Lung (tissue), 11 donors: ENCODE measurements at regions not wholly inside any gene's neighbourhood (a gene's known extent, or its start where the extent isn't known, plus 50 kb on each side); places are given as distances from the start of the nearest gene placed in this dataset.

Experiments used
- ATAC-seq: fragments of 200-7000 bp; cut with Tn5 transposase; one replicate; pipeline ENCODE4 v1.9.1; 2020; ENCODE audit warnings: moderate number of reproducible peaks; ENCODE audit not compliant: insufficient read depth, low FRiP score
- DNase-seq, 3 donors: peaks; one replicate each; pipeline ENCODE4 v3.0.0-alpha.2; 2013 to 2017
- H3K27ac ChIP-seq, 2 donors: one replicate each; pipeline ENCODE4 v1.5.1; 2013; ENCODE audit warnings: mild to moderate bottlenecking in 2 of 2, moderate library complexity in 2 of 2, control low read depth in 1 of 2, inconsistent platforms in 1 of 2, low read depth in 1 of 2, low read length in 1 of 2
- H3K27me3 ChIP-seq, 3 donors: one replicate each; pipeline ENCODE4 v1.5.1; 2013; ENCODE audit warnings: low read length in 2 of 3; ENCODE audit not compliant: control insufficient read depth in 3 of 3, insufficient read depth in 3 of 3
- H3K36me3 ChIP-seq, 4 donors: one replicate each; pipeline ENCODE4 v1.5.1; 2013; ENCODE audit warnings: low read length in 4 of 4, mild to moderate bottlenecking in 1 of 4, moderate library complexity in 1 of 4; ENCODE audit not compliant: control insufficient read depth in 4 of 4, insufficient read depth in 4 of 4
- H3K4me1 ChIP-seq, 5 donors: one replicate each; pipeline ENCODE4 v1.5.1; 2013; ENCODE audit warnings: low read length in 5 of 5, mild to moderate bottlenecking in 2 of 5, moderate library complexity in 1 of 5; ENCODE audit not compliant: control insufficient read depth in 5 of 5, insufficient read depth in 5 of 5
- H3K4me3 ChIP-seq: one replicate; pipeline ENCODE4 v1.5.1; 2013; ENCODE audit warnings: mild to moderate bottlenecking, control low read depth, moderate library complexity
- H3K9ac ChIP-seq, 2 donors: one replicate each; pipeline ENCODE4 v1.5.1; 2013; ENCODE audit warnings: low read length in 2 of 2, control low read depth in 1 of 2; ENCODE audit not compliant: insufficient read depth in 1 of 2
- H3K9me3 ChIP-seq, 4 donors: one replicate each; pipeline ENCODE4 v1.5.1; 2013; ENCODE audit warnings: low read length in 3 of 4, mild to moderate bottlenecking in 1 of 4, moderate library complexity in 1 of 4; ENCODE audit not compliant: control insufficient read depth in 4 of 4, insufficient read depth in 3 of 4
- CTCF ChIP-seq: IDR thresholded peaks from 2 replicates; pipeline ENCODE4 v1.5.1; 2012; ENCODE audit warnings: mild to moderate bottlenecking; ENCODE audit errors: control extremely low read depth, extremely low read depth
- WGBS, 2 donors: extraction: QIAGEN DNeasy Blood & Tissue Kit; methylation state at CpG; one replicate each; pipeline ENCODE4 v1.1.7; 2013; 5-methylcytosine and 5-hydroxymethylcytosine counted together
- donor health status: control.
- donor health status: control.
- donor health status: Bipolar disorder and iron deficiency.
- donor health status: healthy.
- donor health status: DM: yes; HTN: yes; CAD: no.

- Histone ChIP-seq H3K36me3 (no peaks in the 10 kb centered on the region), H3K9me3 (peaks cover 0 to 4% (median 0%) of the 10 kb centered on the region in 4 donors), H3K9ac (no peak overlapping the region), H3K4me3 (no peak overlapping the region), H3K27ac (no peak overlapping the region), H3K27me3 (no peaks in the 10 kb centered on the region), H3K4me1 (no peaks in the 10 kb centered on the region)
- TF ChIP-seq CTCF: no peak
- DNase-seq (no peak), ATAC-seq (no peak)
Observed at GRCh38 chr13:57531256-57531655, 100.3 kb upstream of the PCDH17 start.

DNA sequence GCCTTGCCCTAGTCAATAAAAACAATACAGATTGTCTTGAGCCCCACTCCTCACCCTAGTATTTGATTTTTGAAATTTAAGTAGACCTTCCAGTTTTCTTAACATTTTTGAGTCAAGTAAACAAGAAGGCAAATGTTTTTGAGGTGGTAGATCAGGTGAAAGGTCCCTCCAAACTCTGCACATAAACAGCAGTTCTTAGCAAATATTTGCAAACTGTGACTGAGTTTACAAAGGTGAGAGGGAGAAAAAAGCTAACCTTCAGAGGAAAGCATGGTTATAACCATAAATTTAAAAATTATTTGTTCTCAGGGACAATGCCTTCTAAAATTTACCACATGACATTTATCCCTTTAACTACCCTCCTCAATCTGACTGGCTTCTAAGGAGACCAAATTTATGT lies 84.6 kb upstream of the PCDH17 start:
- Histone ChIP-seq H3K9me3 (no peaks in the 10 kb centered on the region), H3K4me1 (no peaks in the 10 kb centered on the region)

GRCh38 chr13:57552437-57552836 lies 79.1 kb upstream of the PCDH17 start:
- no peak overlapping the region for H3K4me3 ChIP-seq
- no peak overlapping the region for H3K27ac ChIP-seq
- H3K4me1 ChIP-seq: no peaks in the 10 kb centered on the region
- no peaks in the 10 kb centered on the region for H3K9me3 ChIP-seq
- DNase-seq: no peak
- H3K27me3 ChIP-seq: no peaks in the 10 kb centered on the region
- 80 to 90% methylated on average over 3 of the region's 3 CpGs for WGBS, 2 donors
- H3K36me3 ChIP-seq: no peaks in the 10 kb centered on the region
- no peak for TF ChIP-seq CTCF
- no peak for ATAC-seq
- H3K9ac ChIP-seq: no peak overlapping the region

More for the DNA sequence above, 84.6 kb upstream of the PCDH17 start:
- ATAC-seq (no peak), DNase-seq (no peak)
- Histone ChIP-seq H3K4me3 (no peak overlapping the region), H3K36me3 (no peaks in the 10 kb centered on the region), H3K27me3 (no peaks in the 10 kb centered on the region), H3K27ac (no peak overlapping the region), H3K9ac (no peak overlapping the region)
- no peak for TF ChIP-seq CTCF

GRCh38 chr13:57553932-57554331 lies 77.6 kb upstream of the PCDH17 start:
- Histone ChIP-seq H3K9ac (no peak overlapping the region), H3K27me3 (no peaks in the 10 kb centered on the region), H3K4me1 (no peaks in the 10 kb centered on the region), H3K27ac (no peak overlapping the region), H3K36me3 (no peaks in the 10 kb centered on the region), H3K4me3 (no peak overlapping the region), H3K9me3 (no peaks in the 10 kb centered on the region)
- no peak for ATAC-seq
- no peak for TF ChIP-seq CTCF
- no peak for DNase-seq
- 86 to 91% methylated on average over 1 of the region's 1 CpG for whole genome bisulfite sequencing, 2 donors
